CD8-positive, alpha-beta memory T cell (primary cell): ENCODE measurements at regions not wholly inside any gene's neighbourhood (a gene's known extent, or its start where the extent isn't known, plus 50 kb on each side); places are given as distances from the start of the nearest gene placed in this dataset.

Source experiments
- CTCF ChIA-PET: fragments of 350-600 bp; sonication (Branson Sonifier 250); formaldehyde crosslinking; loops from one replicate; lab custom pipeline; 2021; ENCODE audit warnings: antibody characterized with exemption; lab: Charles Lee
- POLR2A ChIA-PET: fragments of 350-600 bp; sonication (Branson Sonifier 250); formaldehyde crosslinking; loops from one replicate; lab custom pipeline; 2021; ENCODE audit warnings: antibody characterized with exemption; lab: Charles Lee
- DNase-seq, 5 donors: peaks; one replicate each; pipeline versions ENCODE4 v3.0.0 to v3.0.0-alpha.2; 2020 to 2022; ENCODE audit warnings: mixed read lengths in 1 of 5
- H3K27ac ChIP-seq: one replicate; pipeline ENCODE4 v1.7.0; 2013; ENCODE audit warnings: low read depth, mild to moderate bottlenecking, low read length, moderate library complexity
- H3K27me3 ChIP-seq: 2 replicates; pipeline ENCODE4 v1.7.0; 2013; ENCODE audit warnings: low read length, mild to moderate bottlenecking; ENCODE audit not compliant: insufficient read depth, poor library complexity, severe bottlenecking
- H3K36me3 ChIP-seq: 2 replicates; pipeline ENCODE4 v1.7.0; 2013; ENCODE audit warnings: mild to moderate bottlenecking, low read length, moderate library complexity; ENCODE audit not compliant: insufficient read depth
- H3K4me1 ChIP-seq: 2 replicates; pipeline ENCODE4 v1.7.0; 2013; ENCODE audit warnings: mild to moderate bottlenecking, low read length, moderate library complexity; ENCODE audit not compliant: insufficient read depth
- H3K4me3 ChIP-seq: 2 replicates; pipeline ENCODE4 v1.7.0; 2013; ENCODE audit warnings: mild to moderate bottlenecking, low read length
- H3K9me3 ChIP-seq: 2 replicates; pipeline ENCODE4 v1.7.0; 2013; ENCODE audit warnings: mild to moderate bottlenecking, low read length
- H3K27ac Mint-ChIP-seq, 8 donors: one replicate each; pipeline ENCODE4 v1.8.0; 2020 to 2021; ENCODE audit warnings: mixed read lengths in 8 of 8, mild to moderate bottlenecking in 6 of 8, inconsistent platforms in 3 of 8, moderate library complexity in 3 of 8
- H3K27me3 Mint-ChIP-seq, 2 donors: one replicate each; pipeline ENCODE4 v1.8.0; 2020 to 2021; ENCODE audit warnings: mixed read lengths in 2 of 2, mild to moderate bottlenecking in 1 of 2, moderate library complexity in 1 of 2
- H3K36me3 Mint-ChIP-seq, 3 donors: one replicate each; pipeline ENCODE4 v1.8.0; 2020 to 2021; ENCODE audit warnings: mixed read lengths in 3 of 3, inconsistent platforms in 1 of 3, mild to moderate bottlenecking in 1 of 3
- H3K4me1 Mint-ChIP-seq, 3 donors: one replicate each; pipeline ENCODE4 v1.8.0; 2020 to 2021; ENCODE audit warnings: mixed read lengths in 3 of 3, inconsistent platforms in 1 of 3, mild to moderate bottlenecking in 1 of 3
- H3K4me3 Mint-ChIP-seq, 7 donors: one replicate each; pipeline ENCODE4 v1.8.0; 2020 to 2021; ENCODE audit warnings: mixed read lengths in 7 of 7, mild to moderate bottlenecking in 6 of 7, moderate library complexity in 4 of 7, inconsistent platforms in 2 of 7
- H3K9me3 Mint-ChIP-seq, 5 donors: one replicate each; pipeline ENCODE4 v1.8.0; 2020 to 2022; ENCODE audit warnings: mixed read lengths in 5 of 5, mild to moderate bottlenecking in 3 of 5, moderate library complexity in 2 of 5, inconsistent platforms in 1 of 5

- no peak overlapping the region for H3K4me3 Mint-ChIP-seq
- Histone ChIP-seq H3K27me3 (no peaks in the 10 kb centered on the region), H3K4me1 (no peaks in the 10 kb centered on the region), H3K4me3 (no peak overlapping the region), H3K9me3 (no peaks in the 10 kb centered on the region), H3K36me3 (no peaks in the 10 kb centered on the region), H3K27ac (no peak overlapping the region)
- CTCF ChIA-PET: no interaction called here
- H3K27me3 Mint-ChIP-seq: no peaks in the 10 kb centered on the region
- no peak overlapping the region for H3K27ac Mint-ChIP-seq
- no peaks in the 10 kb centered on the region for H3K4me1 Mint-ChIP-seq
- peaks cover 0 to 3% (median 0%) of the 10 kb centered on the region in 3 donors for H3K36me3 Mint-ChIP-seq
- no peak for DNase-seq
- peaks cover 0 to 2% (median 0%) of the 10 kb centered on the region in 5 donors for H3K9me3 Mint-ChIP-seq
- POLR2A ChIA-PET: no interaction called here
These were observed 128.4 kb upstream of the SPRY2 start for GRCh38 chr13:80469105-80469852.

DNA sequence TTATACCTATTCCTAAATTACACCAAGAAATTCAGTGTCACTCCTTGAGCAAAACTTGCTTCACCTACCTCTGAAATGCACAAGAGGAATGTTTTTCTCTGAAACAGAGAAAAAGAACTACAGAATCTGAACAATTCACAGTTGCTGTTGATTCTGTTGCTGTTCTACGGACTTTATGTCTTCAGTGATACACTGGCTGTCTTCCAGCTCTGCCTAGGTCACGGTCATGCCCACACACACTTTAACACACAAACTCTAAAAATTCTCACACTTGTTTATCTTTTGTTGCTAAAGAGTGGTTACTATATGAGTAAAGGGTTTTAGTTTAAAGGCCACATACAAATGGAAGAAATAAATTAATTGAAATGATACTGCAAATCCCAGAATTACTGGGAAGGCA, 124.4 kb upstream of the SPRY2 start:
- CTCF ChIA-PET: no interaction called here
- no peaks in the 10 kb centered on the region for H3K36me3 ChIP-seq

DNA sequence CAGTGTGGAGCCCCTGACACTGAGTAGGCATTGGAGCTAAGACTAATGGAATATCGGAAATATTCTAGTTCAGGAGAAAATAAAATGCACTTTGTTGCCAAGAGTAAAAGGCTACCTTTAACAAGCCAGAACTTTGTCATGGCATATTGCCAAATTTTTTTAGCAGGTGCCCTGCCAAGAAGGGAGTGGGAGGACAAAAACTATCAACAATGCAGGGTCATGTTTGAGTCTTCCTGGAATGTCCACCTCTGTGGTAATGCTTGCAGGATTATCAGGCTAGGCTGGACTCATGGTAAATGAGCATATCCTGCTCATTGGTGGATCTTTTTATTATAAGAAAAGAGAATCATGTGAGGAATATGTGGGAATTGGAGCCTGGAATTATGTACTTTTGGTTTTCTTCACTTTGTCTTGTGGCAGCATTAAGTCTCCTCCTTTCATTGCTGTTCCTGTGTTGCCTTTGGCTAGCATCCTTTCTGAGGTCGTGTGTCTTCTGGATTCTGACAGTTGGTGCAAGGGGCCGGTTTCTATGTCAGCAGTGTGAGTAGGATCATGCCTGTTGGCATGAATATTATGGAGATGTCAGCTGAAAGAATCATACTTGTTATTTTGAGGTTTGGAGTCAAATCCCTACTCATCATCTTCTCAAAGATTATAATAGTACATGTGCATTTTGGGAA, 122.9 kb upstream of the SPRY2 start:
- H3K27me3 Mint-ChIP-seq: no peaks in the 10 kb centered on the region
- H3K4me3 Mint-ChIP-seq: no peak overlapping the region
- no peak overlapping the region for H3K27ac ChIP-seq
- H3K9me3 ChIP-seq: no peaks in the 10 kb centered on the region
- ChIA-PET POLR2A (no interaction called here), CTCF (no interaction called here)
- H3K4me3 ChIP-seq: no peak overlapping the region
- no peak overlapping the region for H3K27ac Mint-ChIP-seq
- H3K36me3 Mint-ChIP-seq: peaks cover 0 to 3% (median 0%) of the 10 kb centered on the region in 3 donors
- H3K4me1 ChIP-seq: no peaks in the 10 kb centered on the region
- H3K36me3 ChIP-seq: no peaks in the 10 kb centered on the region
- peaks cover 0 to 2% (median 0%) of the 10 kb centered on the region in 5 donors for H3K9me3 Mint-ChIP-seq
- H3K4me1 Mint-ChIP-seq: no peaks in the 10 kb centered on the region
- DNase-seq: no peak
- H3K27me3 ChIP-seq: no peaks in the 10 kb centered on the region

More for the DNA sequence above, 124.4 kb upstream of the SPRY2 start:
- Histone ChIP-seq H3K4me1 (no peaks in the 10 kb centered on the region), H3K4me3 (no peak overlapping the region), H3K9me3 (no peaks in the 10 kb centered on the region), H3K27me3 (no peaks in the 10 kb centered on the region), H3K27ac (no peak overlapping the region)
- Mint-ChIP-seq H3K4me1 (no peaks in the 10 kb centered on the region), H3K36me3 (peaks cover 0 to 3% (median 0%) of the 10 kb centered on the region in 3 donors), H3K27ac (no peak overlapping the region), H3K4me3 (no peak overlapping the region), H3K27me3 (no peaks in the 10 kb centered on the region), H3K9me3 (no peaks in the 10 kb centered on the region)
- no peak for DNase-seq
- POLR2A ChIA-PET: no interaction called here

GRCh38 chr13:80462567-80462966, 121.6 kb upstream of the SPRY2 start:
- Histone ChIP-seq H3K27ac (no peak overlapping the region), H3K4me3 (no peak overlapping the region), H3K4me1 (no peaks in the 10 kb centered on the region), H3K36me3 (no peaks in the 10 kb centered on the region), H3K9me3 (no peaks in the 10 kb centered on the region), H3K27me3 (no peaks in the 10 kb centered on the region)
- Mint-ChIP-seq H3K4me3 (no peak overlapping the region), H3K27ac (no peak overlapping the region), H3K4me1 (no peaks in the 10 kb centered on the region), H3K27me3 (no peaks in the 10 kb centered on the region), H3K9me3 (peaks cover 0 to 4% (median 0%) of the 10 kb centered on the region in 5 donors), H3K36me3 (peaks cover 0 to 3% (median 0%) of the 10 kb centered on the region in 3 donors)
- POLR2A ChIA-PET: no interaction called here
- no peak for DNase-seq
- CTCF ChIA-PET: no interaction called here

GRCh38 chr13:80462037-80462436, 121.1 kb upstream of the SPRY2 start:
- CTCF ChIA-PET: no interaction called here
- no peaks in the 10 kb centered on the region for H3K4me1 ChIP-seq

GRCh38 chr13:80458543-80458942, 117.6 kb upstream of the SPRY2 start:
- no peaks in the 10 kb centered on the region for H3K9me3 ChIP-seq
- H3K36me3 Mint-ChIP-seq: peaks cover 0 to 5% (median 0%) of the 10 kb centered on the region in 3 donors
- no peak overlapping the region for H3K27ac Mint-ChIP-seq
- H3K27me3 ChIP-seq: no peaks in the 10 kb centered on the region
- peaks cover 0 to 8% (median 6%) of the 10 kb centered on the region in 3 donors for H3K4me1 Mint-ChIP-seq
- H3K36me3 ChIP-seq: no peaks in the 10 kb centered on the region
- H3K9me3 Mint-ChIP-seq: peaks cover 0 to 4% (median 0%) of the 10 kb centered on the region in 5 donors
- no peaks in the 10 kb centered on the region for H3K4me1 ChIP-seq
- no peak overlapping the region for H3K27ac ChIP-seq
- POLR2A ChIA-PET: no interaction called here
- CTCF ChIA-PET: no interaction called here
- H3K27me3 Mint-ChIP-seq: no peaks in the 10 kb centered on the region
- no peak overlapping the region for H3K4me3 ChIP-seq
- DNase-seq: no peak
- H3K4me3 Mint-ChIP-seq: no peak overlapping the region

More at GRCh38 chr13:80462037-80462436, 121.1 kb upstream of the SPRY2 start:
- Mint-ChIP-seq H3K27me3 (no peaks in the 10 kb centered on the region), H3K36me3 (peaks cover 0 to 3% (median 0%) of the 10 kb centered on the region in 3 donors), H3K27ac (no peak overlapping the region), H3K9me3 (peaks cover 0 to 4% (median 0%) of the 10 kb centered on the region in 5 donors), H3K4me3 (no peak overlapping the region), H3K4me1 (no peaks in the 10 kb centered on the region)
- Histone ChIP-seq H3K4me3 (no peak overlapping the region), H3K27ac (no peak overlapping the region), H3K9me3 (no peaks in the 10 kb centered on the region), H3K27me3 (no peaks in the 10 kb centered on the region), H3K36me3 (no peaks in the 10 kb centered on the region)
- DNase-seq: no peak
- POLR2A ChIA-PET: no interaction called here

DNA sequence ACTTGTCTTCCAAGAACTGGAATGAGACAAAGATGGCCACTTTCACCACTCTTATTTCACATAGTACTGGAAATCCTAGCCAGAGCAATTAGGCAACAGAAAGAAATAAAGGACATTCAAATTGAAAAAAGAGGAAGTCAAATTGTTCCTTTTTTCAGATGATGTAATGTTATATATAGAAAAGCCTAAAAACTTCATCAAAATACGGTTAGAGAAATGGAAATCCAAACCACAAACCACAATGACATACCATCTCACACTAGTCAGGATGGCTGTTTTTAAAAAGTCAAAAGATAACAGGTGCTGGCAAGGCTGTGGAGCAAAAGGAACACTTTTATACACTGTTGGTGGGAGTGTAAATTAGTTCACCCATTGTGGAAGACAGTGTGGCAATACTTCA, 113.3 kb upstream of the SPRY2 start:
- no peak overlapping the region for H3K27ac Mint-ChIP-seq
- Histone ChIP-seq H3K4me1 (no peaks in the 10 kb centered on the region), H3K27ac (no peak overlapping the region), H3K9me3 (no peaks in the 10 kb centered on the region), H3K4me3 (no peak overlapping the region), H3K27me3 (no peaks in the 10 kb centered on the region), H3K36me3 (no peaks in the 10 kb centered on the region)
- H3K9me3 Mint-ChIP-seq: peaks cover 0 to 8% (median 0%) of the 10 kb centered on the region in 5 donors
- no peak overlapping the region for H3K4me3 Mint-ChIP-seq
- CTCF ChIA-PET: no interaction called here
- DNase-seq: no peak
- POLR2A ChIA-PET: no interaction called here
- peaks cover 0 to 3% of the 10 kb centered on the region in 2 donors for H3K27me3 Mint-ChIP-seq
- peaks cover 0 to 12% (median 0%) of the 10 kb centered on the region in 3 donors for H3K36me3 Mint-ChIP-seq
- peaks cover 7 to 14% (median 12%) of the 10 kb centered on the region in 3 donors for H3K4me1 Mint-ChIP-seq

DNA sequence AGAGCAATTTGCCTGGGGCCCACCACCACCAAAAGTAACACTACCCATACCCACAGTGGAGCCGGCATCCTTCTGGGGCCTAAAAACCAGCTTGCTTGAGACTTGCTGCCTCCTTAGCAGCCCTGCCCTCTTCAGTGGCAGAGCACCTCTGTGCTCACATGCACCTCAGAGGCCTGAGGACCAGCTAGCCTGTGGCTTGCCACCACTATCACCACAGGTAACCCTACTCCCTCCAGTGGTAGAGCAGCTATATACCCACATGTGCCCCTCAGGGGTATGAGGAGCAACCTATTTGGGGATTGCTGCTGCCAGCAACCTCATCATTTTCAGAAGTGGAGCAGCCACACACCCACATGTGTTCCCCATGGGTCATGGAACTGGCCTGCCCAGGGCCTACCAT, 111.4 kb upstream of the SPRY2 start:
- Histone ChIP-seq H3K4me1 (no peaks in the 10 kb centered on the region), H3K36me3 (no peaks in the 10 kb centered on the region), H3K27ac (no peak overlapping the region), H3K9me3 (no peaks in the 10 kb centered on the region), H3K27me3 (no peaks in the 10 kb centered on the region), H3K4me3 (no peak overlapping the region)
- POLR2A ChIA-PET: no interaction called here
- H3K4me3 Mint-ChIP-seq: no peak overlapping the region
- DNase-seq: no peak
- peaks cover 7 to 14% (median 14%) of the 10 kb centered on the region in 3 donors for H3K4me1 Mint-ChIP-seq
- H3K36me3 Mint-ChIP-seq: peaks cover 0 to 12% (median 0%) of the 10 kb centered on the region in 3 donors
- peaks cover 0 to 4% (median 0%) of the 10 kb centered on the region in 5 donors for H3K9me3 Mint-ChIP-seq
- H3K27me3 Mint-ChIP-seq: peaks cover 0 to 3% of the 10 kb centered on the region in 2 donors
- CTCF ChIA-PET: no interaction called here
- H3K27ac Mint-ChIP-seq: no peak overlapping the region
